Adrenal gland (tissue), 5 donors: ENCODE measurements at regions not wholly inside any gene's neighbourhood (a gene's known extent, or its start where the extent isn't known, plus 50 kb on each side); places are given as distances from the start of the nearest gene placed in this dataset.

Source experiments
- CTCF ChIP-seq, 6 experiments: fragments of 450-650 bp in 4 of 6; fragments of 200-600 bp in 2 of 6; sonication (generic) in 1 of 6; IDR thresholded peaks; 1 replicate in 5 of 6; 2 replicates in 1 of 6; pipeline versions ENCODE4 v1.5.1 to v1.8.0; 2016 to 2021; ENCODE audit warnings: antibody characterized with exemption in 6 of 6, mild to moderate bottlenecking in 2 of 6, moderate library complexity in 1 of 6
- POLR2A ChIP-seq, 2 donors: fragments of 450-650 bp; IDR thresholded peaks; one replicate each; pipeline ENCODE4 v1.6.1; 2017; ENCODE audit warnings: antibody characterized with exemption in 2 of 2, mild to moderate bottlenecking in 2 of 2, moderate library complexity in 1 of 2
- donor health status: DM: no; HTN: no; CAD: no.

GRCh38 chr3:187551416-187551815 lies 118.8 kb downstream of the SST start:
- TF ChIP-seq CTCF (IDR thresholded peaks at IDR 0.05) (no peak), POLR2A (IDR thresholded peaks at IDR 0.05) (no peak)
